Psoas muscle (tissue), 7 donors: ENCODE measurements at regions not wholly inside any gene's neighbourhood (a gene's known extent, or its start where the extent isn't known, plus 50 kb on each side); places are given as distances from the start of the nearest gene placed in this dataset.
"Not testable (repeated sequence)": the region's sequence is repeated elsewhere in the genome, so short reads cannot be mapped to it uniquely, and the experiment has no call there.

Experiments used
- ATAC-seq, 4 donors: fragments of 200-7000 bp; cut with Tn5 transposase; one replicate each; pipeline ENCODE4 v1.9.1; 2020; ENCODE audit warnings: moderate library complexity in 3 of 4, mild to moderate bottlenecking in 2 of 4
- DNase-seq, 2 donors: peaks; one replicate each; pipeline ENCODE4 v3.0.0-alpha.2; 2020
- H3K27ac ChIP-seq: fragments of 200-600 bp; one replicate; pipeline ENCODE4 v1.8.0; 2022
- H3K27me3 ChIP-seq, 3 donors: fragments of 200-600 bp in 1 of 3; one replicate each; pipeline versions ENCODE4 v1.6.1 to v1.8.0; 2013 to 2022; ENCODE audit warnings: low read length in 2 of 3, mild to moderate bottlenecking in 2 of 3, moderate library complexity in 1 of 3; ENCODE audit not compliant: insufficient read depth in 3 of 3
- H3K36me3 ChIP-seq, 2 donors: fragments of 200-600 bp in 1 of 2; one replicate each; pipeline versions ENCODE4 v1.6.1 to v1.8.0; 2013 to 2022; ENCODE audit warnings: low read depth in 1 of 2, mild to moderate bottlenecking in 1 of 2, moderate library complexity in 1 of 2; ENCODE audit not compliant: insufficient read depth in 1 of 2
- H3K4me1 ChIP-seq: fragments of 200-600 bp; one replicate; pipeline ENCODE4 v1.8.0; 2022
- H3K4me3 ChIP-seq: fragments of 200-600 bp; one replicate; pipeline ENCODE4 v1.8.0; 2022; ENCODE audit warnings: mild to moderate bottlenecking
- H3K9me3 ChIP-seq: fragments of 200-600 bp; one replicate; pipeline ENCODE4 v1.8.0; 2022
- WGBS, 3 donors: extraction: QIAGEN DNeasy Blood & Tissue Kit; methylation state at CpG; one replicate each; pipeline versions ENCODE4 v1.1.6 to v1.1.7; 2013; 5-methylcytosine and 5-hydroxymethylcytosine counted together
- intact Hi-C, 2 donors: fragments of 100-400 bp; cut with DNase I; formaldehyde crosslinking; loops; one replicate each; pipeline versions ENCODE4 v1.11.0 to v1.14.2; 2022
- TF ChIP-seq, protein P1 (sequence below): fragments of 200-600 bp; IDR thresholded peaks from one replicate; pipeline ENCODE4 v1.8.0; 2022; ENCODE audit warnings: antibody characterized with exemption
- donor health status: healthy with polysubstance abuse.
- donor health status: DM: no; HTN: no; CAD: no; lungs with moderate emphysema.
- donor health status: Bipolar disorder and iron deficiency.
- donor health status: healthy.
- donor health status: DM: yes; HTN: yes; CAD: no.
- donor health status: DM: no; HTN: no; CAD: no.
- donor health status: DM: yes; HTN: yes; CAD: no.

DNA sequence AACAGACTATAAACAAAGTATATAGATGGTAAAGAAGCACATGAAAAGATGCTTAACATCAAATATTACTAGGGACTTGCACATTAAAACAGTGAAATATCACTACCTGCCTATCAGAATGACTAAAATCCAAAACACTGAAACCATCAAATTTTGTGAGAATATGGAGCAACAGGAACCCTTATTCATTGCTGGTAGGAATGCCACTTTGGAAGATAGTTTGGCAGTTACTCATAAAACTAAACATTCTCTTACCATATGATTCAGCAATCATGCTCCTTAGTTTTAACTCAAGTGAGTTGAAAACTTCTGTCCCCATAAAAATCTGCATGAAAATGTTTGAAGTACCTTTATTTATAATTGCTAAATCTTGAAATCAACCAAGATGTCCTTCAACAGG, 297.6 kb downstream of the DAD1 start:
- no peak overlapping the region for H3K27ac ChIP-seq
- no peaks in the 10 kb centered on the region for H3K9me3 ChIP-seq
- TF ChIP-seq, protein P1, sequence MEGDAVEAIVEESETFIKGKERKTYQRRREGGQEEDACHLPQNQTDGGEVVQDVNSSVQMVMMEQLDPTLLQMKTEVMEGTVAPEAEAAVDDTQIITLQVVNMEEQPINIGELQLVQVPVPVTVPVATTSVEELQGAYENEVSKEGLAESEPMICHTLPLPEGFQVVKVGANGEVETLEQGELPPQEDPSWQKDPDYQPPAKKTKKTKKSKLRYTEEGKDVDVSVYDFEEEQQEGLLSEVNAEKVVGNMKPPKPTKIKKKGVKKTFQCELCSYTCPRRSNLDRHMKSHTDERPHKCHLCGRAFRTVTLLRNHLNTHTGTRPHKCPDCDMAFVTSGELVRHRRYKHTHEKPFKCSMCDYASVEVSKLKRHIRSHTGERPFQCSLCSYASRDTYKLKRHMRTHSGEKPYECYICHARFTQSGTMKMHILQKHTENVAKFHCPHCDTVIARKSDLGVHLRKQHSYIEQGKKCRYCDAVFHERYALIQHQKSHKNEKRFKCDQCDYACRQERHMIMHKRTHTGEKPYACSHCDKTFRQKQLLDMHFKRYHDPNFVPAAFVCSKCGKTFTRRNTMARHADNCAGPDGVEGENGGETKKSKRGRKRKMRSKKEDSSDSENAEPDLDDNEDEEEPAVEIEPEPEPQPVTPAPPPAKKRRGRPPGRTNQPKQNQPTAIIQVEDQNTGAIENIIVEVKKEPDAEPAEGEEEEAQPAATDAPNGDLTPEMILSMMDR, result no peak
- no peak overlapping the region for H3K4me3 ChIP-seq
- intact Hi-C loops, result no loop called here
- ATAC-seq (no peak), DNase-seq (no peak)
- H3K4me1 ChIP-seq, result no peaks in the 10 kb centered on the region
- H3K36me3 ChIP-seq, result no peaks in the 10 kb centered on the region
- peaks cover 0 to 5% (median 0%) of the 10 kb centered on the region in 3 donors for H3K27me3 ChIP-seq

DNA sequence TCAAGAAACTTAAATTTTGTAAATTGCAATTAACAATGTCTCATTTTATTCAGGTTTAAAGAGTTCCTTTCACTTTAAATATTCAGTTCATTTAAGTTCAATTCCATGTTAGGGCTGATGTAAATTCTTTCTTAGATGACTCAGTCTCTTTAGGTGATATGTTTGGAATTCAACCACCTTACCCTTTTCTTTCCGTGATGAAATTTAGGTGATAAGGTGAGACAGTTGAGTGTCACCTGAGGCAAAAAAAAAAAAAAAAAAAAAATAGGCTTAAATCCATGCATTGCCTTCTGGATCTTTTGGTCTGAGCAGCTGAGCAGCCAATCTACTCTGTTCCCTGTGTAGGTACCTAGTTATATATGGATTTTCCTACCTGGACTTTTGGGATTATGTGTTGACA, 299.5 kb downstream of the DAD1 start:
- peaks cover 0 to 5% (median 0%) of the 10 kb centered on the region in 3 donors for H3K27me3 ChIP-seq
- no peaks in the 10 kb centered on the region for H3K9me3 ChIP-seq
- H3K4me3 ChIP-seq, result no peak overlapping the region
- no peaks in the 10 kb centered on the region for H3K4me1 ChIP-seq
- TF ChIP-seq, protein P1, result no peak
- ATAC-seq (no peak), DNase-seq (no peak)
- intact Hi-C loops, result no loop called here
- WGBS, 3 donors, result 83 to 100% (median 90%) methylated on average over 1 of the region's 1 CpG
- no peak overlapping the region for H3K27ac ChIP-seq
- no peaks in the 10 kb centered on the region for H3K36me3 ChIP-seq

DNA sequence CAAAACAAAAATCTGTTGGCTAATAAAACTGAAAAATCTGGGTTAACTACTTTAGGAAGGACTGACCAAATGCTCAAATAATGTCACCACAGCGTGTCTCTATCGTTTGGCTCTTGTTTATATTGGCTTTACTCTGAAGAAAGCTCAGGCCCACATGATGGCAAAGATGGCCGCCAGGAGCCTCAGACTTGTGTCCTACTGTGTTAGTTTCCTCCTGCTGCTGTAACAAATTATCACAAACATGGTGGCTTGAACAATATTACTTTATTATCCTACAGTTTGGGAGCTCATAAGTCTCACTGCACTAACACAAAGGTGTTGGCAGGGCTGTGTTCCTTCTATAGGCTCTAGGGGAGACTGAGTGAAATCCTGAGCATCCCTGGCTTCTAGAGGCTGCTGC, 303.0 kb downstream of the DAD1 start:
- no peaks in the 10 kb centered on the region for H3K9me3 ChIP-seq
- WGBS, 3 donors, result 74 to 80% (median 77%) methylated on average over 3 of the region's 3 CpGs
- no peaks in the 10 kb centered on the region for H3K36me3 ChIP-seq
- no peaks in the 10 kb centered on the region for H3K4me1 ChIP-seq
- H3K27ac ChIP-seq, result no peak overlapping the region
- TF ChIP-seq, protein P1, result no peak
- peaks cover 0 to 5% (median 0%) of the 10 kb centered on the region in 3 donors for H3K27me3 ChIP-seq
- DNase-seq (no peak), ATAC-seq (no peak)
- intact Hi-C loops, result no loop called here
- H3K4me3 ChIP-seq, result no peak overlapping the region

DNA sequence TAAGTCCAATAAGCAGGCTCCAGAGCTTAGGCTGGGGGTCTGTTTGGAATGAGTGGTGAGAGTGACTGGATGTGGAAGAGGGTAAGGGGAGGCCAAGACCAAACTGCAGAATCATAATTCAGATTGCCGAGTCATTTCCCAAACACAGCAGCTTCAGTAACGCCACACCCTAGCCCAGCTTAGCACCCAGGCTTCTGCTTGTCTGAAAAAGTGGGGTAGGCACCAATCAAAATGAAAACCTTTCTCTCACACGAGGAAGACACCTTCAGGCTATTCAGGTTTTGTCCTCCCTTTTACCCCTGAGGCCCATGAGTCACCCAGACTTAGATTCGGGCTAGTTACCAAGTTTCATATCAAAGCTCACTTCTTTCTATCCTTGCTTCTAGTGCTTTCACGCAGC, 306.1 kb downstream of the DAD1 start:
- TF ChIP-seq, protein P1, result no peak
- Histone ChIP-seq H3K36me3 (no peaks in the 10 kb centered on the region), H3K9me3 (no peaks in the 10 kb centered on the region), H3K4me1 (no peaks in the 10 kb centered on the region), H3K27ac (no peak overlapping the region), H3K27me3 (peaks cover 0 to 1% (median 0%) of the 10 kb centered on the region in 3 donors), H3K4me3 (no peak overlapping the region)
- ATAC-seq (no peak), DNase-seq (no peak)
- WGBS, 3 donors, result 76 to 79% (median 79%) methylated on average over 5 of the region's 5 CpGs
- intact Hi-C loops, result no loop called here

DNA sequence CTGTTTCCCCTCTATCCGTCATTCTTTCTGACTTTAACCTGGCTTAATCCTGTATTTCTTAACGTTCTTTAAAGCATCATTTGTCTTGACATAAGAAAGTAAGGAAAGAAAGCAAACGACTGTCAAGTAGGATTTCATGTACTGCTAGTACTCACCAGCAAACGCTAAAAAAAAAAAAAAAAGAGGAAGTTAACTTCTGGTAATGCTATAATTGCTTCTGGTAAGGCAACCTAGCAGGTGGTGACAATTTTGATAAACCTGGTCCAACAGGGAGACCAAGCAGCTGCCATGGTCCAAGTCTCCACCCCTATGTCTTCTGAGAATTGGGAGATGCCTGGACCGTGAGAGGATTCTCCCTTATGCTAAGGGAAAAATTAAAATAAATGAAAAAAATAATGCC, 306.6 kb downstream of the DAD1 start:
- intact Hi-C loops, result no loop called here
- Histone ChIP-seq H3K4me3 (no peak overlapping the region), H3K4me1 (no peaks in the 10 kb centered on the region), H3K27ac (no peak overlapping the region), H3K9me3 (no peaks in the 10 kb centered on the region), H3K27me3 (peaks cover 0 to 1% (median 0%) of the 10 kb centered on the region in 3 donors), H3K36me3 (no peaks in the 10 kb centered on the region)
- no peak for ATAC-seq
- TF ChIP-seq, protein P1, result no peak
- no peak for DNase-seq
- WGBS, 3 donors, result 38 to 53% (median 41%) methylated on average over 5 of the region's 5 CpGs

DNA sequence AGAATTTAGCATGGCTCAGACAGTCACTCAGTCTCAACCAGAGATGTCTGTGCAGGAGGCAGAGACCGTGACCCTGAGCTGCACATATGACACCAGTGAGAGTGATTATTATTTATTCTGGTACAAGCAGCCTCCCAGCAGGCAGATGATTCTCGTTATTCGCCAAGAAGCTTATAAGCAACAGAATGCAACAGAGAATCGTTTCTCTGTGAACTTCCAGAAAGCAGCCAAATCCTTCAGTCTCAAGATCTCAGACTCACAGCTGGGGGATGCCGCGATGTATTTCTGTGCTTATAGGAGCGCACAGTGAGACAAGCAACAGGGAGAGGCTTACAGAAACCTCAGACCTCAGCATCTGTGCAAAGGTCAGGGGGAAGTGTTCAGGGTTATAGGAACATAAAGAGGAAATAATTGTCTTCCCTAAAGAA, 307.6 kb downstream of the DAD1 start:
- H3K9me3 ChIP-seq, ATAC-seq, intact Hi-C loops, H3K36me3 ChIP-seq, H3K27ac ChIP-seq, DNase-seq, H3K4me3 ChIP-seq, H3K4me1 ChIP-seq, H3K27me3 ChIP-seq: not testable (repeated sequence)
- WGBS, 3 donors, result 27 to 32% (median 31%) methylated on average over 7 of the region's 7 CpGs
